BE2C (cell line): ENCODE measurements at regions not wholly inside any gene's neighbourhood (a gene's known extent, or its start where the extent isn't known, plus 50 kb on each side); places are given as distances from the start of the nearest gene placed in this dataset.
"Not testable (repeated sequence)": the region's sequence is repeated elsewhere in the genome, so short reads cannot be mapped to it uniquely, and the experiment has no call there.

Source experiments
- DNase-seq: peaks from one replicate; pipeline ENCODE4 v3.0.0-alpha.2; 2020
- H3K27me3 ChIP-seq: fragments of 250-450 bp; sonication (Bioruptor Pico); 2 replicates; pipeline ENCODE4 v1.5.1; 2020; ENCODE audit warnings: mild to moderate bottlenecking
- H3K36me3 ChIP-seq: fragments of 250-450 bp; sonication (Bioruptor Pico); 2 replicates; pipeline ENCODE4 v1.5.1; 2020; ENCODE audit warnings: mild to moderate bottlenecking
- H3K4me1 ChIP-seq: fragments of 250-450 bp; sonication (Bioruptor Pico); 2 replicates; pipeline ENCODE4 v1.5.1; 2020
- H3K4me3 ChIP-seq: 2 replicates; pipeline ENCODE4 v1.5.1; 2011; ENCODE audit warnings: low read depth, low read length
- H3K9me3 ChIP-seq: fragments of 250-450 bp; sonication (Bioruptor Pico); 2 replicates; pipeline ENCODE4 v1.5.1; 2020
- CTCF ChIP-seq: IDR thresholded peaks from 2 replicates; pipeline ENCODE4 v1.5.1; 2012; ENCODE audit warnings: mild to moderate bottlenecking, low read depth, low read length

GRCh38 chr1:47536646-47537118 lies 98.8 kb downstream of the FOXD2 start:
- H3K4me3 ChIP-seq, result no peak overlapping the region
- H3K9me3 ChIP-seq, result no peaks in the 10 kb centered on the region
- no peak for DNase-seq
- H3K4me1 ChIP-seq, result no peaks in the 10 kb centered on the region
- no peak for TF ChIP-seq CTCF
- no peaks in the 10 kb centered on the region for H3K36me3 ChIP-seq
- H3K27me3 ChIP-seq, result no peaks in the 10 kb centered on the region

DNA sequence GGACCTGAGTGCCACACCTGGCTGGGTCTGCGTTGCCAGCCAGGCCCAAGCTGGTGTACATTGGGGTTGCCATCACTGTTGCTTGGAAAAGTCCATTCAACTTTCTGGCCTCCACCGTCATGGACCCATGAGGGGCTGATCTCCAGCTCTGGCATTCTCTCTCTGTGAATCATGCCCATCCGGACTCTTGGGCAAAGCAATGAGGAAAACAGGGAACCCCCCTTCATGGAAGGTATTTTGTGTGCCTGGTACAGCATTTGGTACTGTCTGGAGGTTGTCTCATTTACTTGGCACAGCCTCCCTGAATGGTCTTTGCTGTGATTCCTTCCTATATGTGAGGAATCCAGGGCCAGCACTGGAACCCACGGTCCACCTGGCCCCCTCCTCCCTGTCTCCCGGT lies 99.4 kb downstream of the FOXD2 start:
- TF ChIP-seq CTCF, result no peak

DNA sequence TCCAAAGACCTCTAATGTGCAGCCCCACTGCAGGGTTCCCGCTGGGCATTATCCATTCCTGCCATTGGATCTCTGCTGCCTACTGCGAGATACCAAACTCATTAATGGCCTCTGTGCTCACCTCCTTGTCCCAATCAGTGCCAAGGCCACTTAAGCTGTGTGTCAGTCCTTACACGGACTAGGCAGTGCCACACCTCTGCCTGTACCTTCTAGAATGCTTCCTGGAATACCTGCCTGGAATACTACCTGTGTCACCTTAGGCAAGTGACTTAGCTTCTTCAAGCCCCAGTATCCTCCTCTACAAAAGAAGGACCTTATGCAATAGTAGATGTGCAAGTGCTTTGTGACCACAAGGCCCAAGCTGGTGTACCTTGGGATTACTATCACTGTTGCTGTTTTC lies 100.1 kb downstream of the FOXD2 start:
- no peaks in the 10 kb centered on the region for H3K36me3 ChIP-seq
- no peaks in the 10 kb centered on the region for H3K9me3 ChIP-seq
- no peak overlapping the region for H3K4me3 ChIP-seq
- no peaks in the 10 kb centered on the region for H3K4me1 ChIP-seq
- no peaks in the 10 kb centered on the region for H3K27me3 ChIP-seq
- TF ChIP-seq CTCF, result no peak
- no peak for DNase-seq

More for the DNA sequence above, 99.4 kb downstream of the FOXD2 start:
- Histone ChIP-seq H3K4me3 (no peak overlapping the region), H3K4me1 (no peaks in the 10 kb centered on the region), H3K9me3 (no peaks in the 10 kb centered on the region), H3K36me3 (no peaks in the 10 kb centered on the region), H3K27me3 (no peaks in the 10 kb centered on the region)
- DNase-seq, result no peak

GRCh38 chr1:47538530-47538929 lies 100.7 kb downstream of the FOXD2 start:
- H3K4me1 ChIP-seq, H3K9me3 ChIP-seq, H3K36me3 ChIP-seq, H3K27me3 ChIP-seq, H3K4me3 ChIP-seq, DNase-seq: not testable (repeated sequence)

DNA sequence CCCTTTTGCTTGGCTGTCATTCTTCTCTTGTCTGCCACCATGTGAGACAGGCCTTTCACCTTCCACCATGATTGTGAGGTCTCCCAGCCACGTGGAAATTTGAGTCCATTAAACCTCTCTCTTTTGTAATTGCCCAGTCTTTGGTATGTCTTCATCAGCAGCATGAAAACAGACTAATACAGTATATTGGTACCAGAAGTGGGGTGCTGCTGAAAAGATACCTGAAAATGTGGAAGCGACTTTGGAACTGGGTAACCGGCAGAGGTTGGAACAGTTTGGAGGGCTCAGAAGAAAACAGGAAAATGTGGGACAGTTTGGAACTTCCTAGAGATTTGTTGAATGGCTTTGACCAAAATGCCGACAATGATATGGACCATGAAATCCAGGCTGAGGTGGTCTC lies 103.9 kb downstream of the FOXD2 start:
- not testable (repeated sequence) for H3K4me1 ChIP-seq, H3K36me3 ChIP-seq, H3K4me3 ChIP-seq, DNase-seq, H3K27me3 ChIP-seq, H3K9me3 ChIP-seq

- H3K36me3 ChIP-seq, H3K4me3 ChIP-seq, DNase-seq, H3K4me1 ChIP-seq, H3K27me3 ChIP-seq, H3K9me3 ChIP-seq: not testable (repeated sequence)
Measured at GRCh38 chr1:47543089-47543488, 105.2 kb downstream of the FOXD2 start.

DNA sequence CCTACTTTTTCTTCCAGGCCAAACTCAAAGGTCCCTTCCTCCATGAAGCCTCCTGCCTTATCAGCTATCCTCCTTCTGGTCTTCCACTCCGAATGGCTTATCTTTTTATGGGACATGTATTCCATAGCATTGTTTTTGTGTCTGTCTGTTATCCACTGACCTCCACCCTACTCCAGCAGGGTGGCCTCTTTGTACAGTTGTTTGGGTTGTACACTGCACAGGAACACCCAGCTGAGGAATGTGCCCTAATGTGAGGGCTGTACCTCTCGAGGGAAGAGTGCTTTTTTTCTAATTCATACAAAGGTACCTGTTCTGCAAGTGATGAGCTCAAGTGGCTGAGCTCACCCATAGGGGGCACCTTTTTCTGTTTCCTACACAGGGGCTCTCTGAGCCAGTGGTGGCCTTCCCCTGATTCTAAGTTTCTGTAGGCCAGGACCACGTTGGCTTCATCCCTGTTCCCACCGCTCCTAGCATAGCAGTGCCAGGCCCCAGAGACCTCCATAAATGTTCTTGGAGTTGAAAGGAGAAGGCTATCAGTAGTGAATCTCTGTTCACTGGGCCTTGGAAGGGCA lies 108.2 kb downstream of the FOXD2 start:
- Histone ChIP-seq H3K9me3 (no peaks in the 10 kb centered on the region), H3K27me3 (no peaks in the 10 kb centered on the region), H3K4me3 (no peak overlapping the region), H3K36me3 (no peaks in the 10 kb centered on the region), H3K4me1 (no peaks in the 10 kb centered on the region)
- no peak for DNase-seq
- no peak for TF ChIP-seq CTCF
